ENCODE measurements at regions not wholly inside any gene's neighbourhood (a gene's known extent, or its start where the extent isn't known, plus 50 kb on each side); places are given as distances from the start of the nearest gene placed in this dataset.

DNA sequence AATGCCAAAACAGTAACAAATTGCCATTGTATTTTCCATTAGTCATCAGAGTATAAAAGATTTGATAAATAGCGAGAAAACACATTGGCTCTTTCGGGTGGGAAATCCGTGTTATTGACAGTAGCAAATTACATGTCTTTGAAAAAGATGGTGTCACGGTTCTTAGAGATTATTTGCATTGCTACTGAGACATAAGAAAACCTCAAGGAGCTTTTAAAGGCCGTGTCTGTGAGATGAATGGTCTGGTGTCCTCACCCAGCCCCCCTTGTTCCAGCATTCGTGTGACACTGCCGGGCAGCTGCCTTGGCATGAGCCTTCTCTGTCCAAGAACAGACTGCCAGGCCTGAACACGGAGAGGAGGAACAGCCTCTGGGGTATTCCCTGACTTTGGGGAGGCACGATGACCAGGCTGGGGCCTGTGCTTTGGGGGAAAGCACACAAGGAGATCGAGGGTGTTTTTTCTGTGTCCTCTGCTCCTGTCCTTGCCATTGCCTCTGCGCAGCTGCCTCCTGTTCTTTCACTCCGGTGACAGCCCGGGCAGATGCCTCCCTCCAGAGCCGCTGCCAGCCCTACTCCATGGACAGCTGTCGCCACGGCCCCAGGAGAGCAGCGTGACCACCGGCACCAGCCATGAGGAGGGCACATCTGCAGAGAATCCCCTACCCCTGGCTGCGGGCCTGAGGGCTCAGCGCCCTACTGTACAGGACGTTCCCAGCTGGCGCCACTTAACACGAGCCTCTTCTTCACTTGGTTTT lies 167.7 kb upstream of the CDYL start:
- peak overlapping the region; percentile 69 for H2AK5ac ChIP-seq (ENCODE audit: low read length)
- no CpG with 5 or more reads among the region's 23 CpGs for WGBS (ENCODE audit: extremely low coverage, insufficient coverage, insufficient read length)
- no peak overlapping the region for H3K4me2 ChIP-seq (ENCODE audit: low read length)

DNA sequence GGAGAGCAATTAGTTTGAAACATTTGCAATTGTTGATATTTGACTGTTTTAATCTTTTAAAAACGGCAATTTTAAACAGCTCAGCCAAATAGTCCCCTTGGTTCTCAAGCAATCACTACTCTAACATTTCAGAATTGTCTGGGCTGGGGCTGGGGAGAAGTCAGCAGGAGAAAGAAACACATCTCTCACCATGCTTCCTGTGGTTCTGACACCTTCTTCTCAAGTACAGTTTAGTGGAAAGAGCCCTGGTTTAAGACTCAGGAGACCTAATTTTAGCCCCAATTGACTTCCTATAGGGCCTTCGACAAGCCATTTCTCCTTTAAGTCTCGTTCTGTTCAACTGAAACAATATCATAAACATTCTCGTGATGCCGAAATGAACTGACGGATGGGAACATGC lies 168.4 kb upstream of the CDYL start:
- no peak overlapping the region for H4K12ac ChIP-seq (ENCODE audit: low read depth, low read length)
- H2BK120ac ChIP-seq (ENCODE audit: insufficient read depth, low read length, poor library complexity) = peak overlapping the region; percentile 48
- no peak overlapping the region for H3K4ac ChIP-seq (ENCODE audit: low read depth, low read length)
- no peak overlapping the region for H3K4me3 ChIP-seq (ENCODE audit: low read depth, low read length)
- peaks cover 15% of the 10 kb centered on the region for H3K79me1 ChIP-seq (ENCODE audit: low read length)
- H3K9ac ChIP-seq (ENCODE audit: low read length) = no peak overlapping the region
- H4K8ac ChIP-seq (ENCODE audit: low read depth, low read length) = no peak overlapping the region
- no peak overlapping the region for H3K14ac ChIP-seq (ENCODE audit: low read length)
- H3K4me2 ChIP-seq (ENCODE audit: low read length) = no peak overlapping the region
- H2BK12ac ChIP-seq (ENCODE audit: low read length) = no peak overlapping the region
- H3K27me3 ChIP-seq (ENCODE audit: insufficient read depth, low read length) = no peaks in the 10 kb centered on the region
- no CpG with 5 or more reads among the region's 6 CpGs for WGBS (ENCODE audit: extremely low coverage, insufficient coverage, insufficient read length)
- no peak overlapping the region for H3K27ac ChIP-seq (ENCODE audit: low read depth, low read length)
- no peak overlapping the region for H2BK5ac ChIP-seq (ENCODE audit: low read depth, low read length, poor library complexity)
- no peak overlapping the region for H2AFZ ChIP-seq (ENCODE audit: insufficient read depth, low read length, poor library complexity)
- H3K4me1 ChIP-seq (ENCODE audit: control insufficient read depth in 1 of 2, insufficient read depth in 2 of 2, low read length in 2 of 2) = peaks cover 18 to 21% of the 10 kb centered on the region in 2 experiments
- peak overlapping the region; percentile 47 for H4K91ac ChIP-seq (ENCODE audit: low read depth, low read length)
- DNase-seq = no peak
- no peak overlapping the region for H3K18ac ChIP-seq (ENCODE audit: low read length)
- no peaks in the 10 kb centered on the region for H3K9me3 ChIP-seq (ENCODE audit: insufficient read depth, low read depth, low read length)
- H3K36me3 ChIP-seq (ENCODE audit: control insufficient read depth in 1 of 2, insufficient read depth in 2 of 2, low read length in 2 of 2) = no peaks in the 10 kb centered on the region
- no peaks in the 10 kb centered on the region for H3K79me2 ChIP-seq (ENCODE audit: control insufficient read depth, insufficient read depth, low read length, poor library complexity)
- H3K23ac ChIP-seq (ENCODE audit: low read length) = no peak overlapping the region
- no peak overlapping the region for H2AK5ac ChIP-seq (ENCODE audit: low read length)

More for the DNA sequence above, 167.7 kb upstream of the CDYL start:
- H3K9ac ChIP-seq (ENCODE audit: low read length) = no peak overlapping the region
- H4K12ac ChIP-seq (ENCODE audit: low read depth, low read length) = no peak overlapping the region
- peak overlapping the region; percentile 21 for H4K91ac ChIP-seq (ENCODE audit: low read depth, low read length)
- no peaks in the 10 kb centered on the region for H3K27me3 ChIP-seq (ENCODE audit: insufficient read depth, low read length)
- H3K4me3 ChIP-seq (ENCODE audit: low read depth, low read length) = no peak overlapping the region
- DNase-seq = no peak
- H2AFZ ChIP-seq (ENCODE audit: insufficient read depth, low read length, poor library complexity) = no peak overlapping the region
- H3K4ac ChIP-seq (ENCODE audit: low read depth, low read length) = no peak overlapping the region
- no peaks in the 10 kb centered on the region for H3K36me3 ChIP-seq (ENCODE audit: control insufficient read depth in 1 of 2, insufficient read depth in 2 of 2, low read length in 2 of 2)
- H2BK5ac ChIP-seq (ENCODE audit: low read depth, low read length, poor library complexity) = no peak overlapping the region
- H4K8ac ChIP-seq (ENCODE audit: low read depth, low read length) = no peak overlapping the region
- no peaks in the 10 kb centered on the region for H3K79me2 ChIP-seq (ENCODE audit: control insufficient read depth, insufficient read depth, low read length, poor library complexity)
- H3K27ac ChIP-seq (ENCODE audit: low read depth, low read length) = no peak overlapping the region
- H3K79me1 ChIP-seq (ENCODE audit: low read length) = peaks cover 12% of the 10 kb centered on the region
- H3K23ac ChIP-seq (ENCODE audit: low read length) = no peak overlapping the region
- peak overlapping the region; percentile 43 for H2BK120ac ChIP-seq (ENCODE audit: insufficient read depth, low read length, poor library complexity)
- H2BK12ac ChIP-seq (ENCODE audit: low read length) = peak overlapping the region; percentile 90
- peak overlapping the region; percentile 64 for H3K14ac ChIP-seq (ENCODE audit: low read length)
- peaks cover 15 to 19% of the 10 kb centered on the region in 2 experiments for H3K4me1 ChIP-seq (ENCODE audit: control insufficient read depth in 1 of 2, insufficient read depth in 2 of 2, low read length in 2 of 2)
- H3K9me3 ChIP-seq (ENCODE audit: insufficient read depth, low read depth, low read length) = no peaks in the 10 kb centered on the region
- H3K18ac ChIP-seq (ENCODE audit: low read length) = peak overlapping the region; percentile 25

DNA sequence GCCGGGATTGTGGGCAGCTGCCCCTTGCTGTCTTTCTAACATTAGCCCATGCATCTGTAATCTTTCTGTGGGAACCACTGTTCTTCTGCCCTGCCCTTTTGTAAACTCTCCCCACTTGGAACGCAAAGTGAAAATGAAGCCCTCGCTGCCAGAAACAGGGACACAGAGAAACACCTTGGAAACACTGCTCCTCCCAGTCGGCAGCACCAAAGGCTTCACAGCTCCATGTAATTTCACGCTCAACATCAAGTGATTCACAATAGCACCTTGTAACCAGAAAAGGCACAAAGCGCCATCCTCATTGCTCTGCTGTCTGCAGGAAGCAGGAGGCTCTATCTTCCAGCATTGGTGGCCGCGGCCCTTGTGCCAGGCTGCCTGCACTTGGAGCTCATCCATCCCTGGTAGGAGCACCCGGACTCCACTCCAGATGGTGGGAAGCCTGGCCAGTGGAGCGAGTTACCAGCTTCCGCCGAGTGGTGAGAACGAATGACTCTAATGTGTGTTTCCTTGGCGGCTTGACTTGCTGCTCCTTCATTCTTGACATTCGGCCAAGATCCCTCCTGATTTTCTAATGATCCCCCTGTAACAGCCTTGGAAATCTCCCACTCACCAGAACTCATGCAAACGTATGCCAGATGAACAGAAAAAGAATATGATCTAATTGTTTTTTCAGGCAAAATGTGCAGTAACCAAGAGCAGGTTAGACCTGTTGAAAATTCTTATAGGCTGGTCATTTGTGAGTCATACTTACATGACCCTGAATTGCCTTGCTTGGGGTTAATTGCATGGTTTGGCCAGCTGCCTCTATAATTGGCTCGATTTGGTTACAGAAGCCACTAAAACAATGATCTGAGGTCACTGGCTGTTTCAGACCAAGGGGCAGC lies 169.1 kb upstream of the CDYL start:
- Histone ChIP-seq H3K23ac (ENCODE audit: low read length) (no peak overlapping the region), H3K4me1 (ENCODE audit: control insufficient read depth in 1 of 2, insufficient read depth in 2 of 2, low read length in 2 of 2) (peaks cover 18 to 23% of the 10 kb centered on the region in 2 experiments)
- peak; percentile 77 to 91 for DNase-seq

DNA sequence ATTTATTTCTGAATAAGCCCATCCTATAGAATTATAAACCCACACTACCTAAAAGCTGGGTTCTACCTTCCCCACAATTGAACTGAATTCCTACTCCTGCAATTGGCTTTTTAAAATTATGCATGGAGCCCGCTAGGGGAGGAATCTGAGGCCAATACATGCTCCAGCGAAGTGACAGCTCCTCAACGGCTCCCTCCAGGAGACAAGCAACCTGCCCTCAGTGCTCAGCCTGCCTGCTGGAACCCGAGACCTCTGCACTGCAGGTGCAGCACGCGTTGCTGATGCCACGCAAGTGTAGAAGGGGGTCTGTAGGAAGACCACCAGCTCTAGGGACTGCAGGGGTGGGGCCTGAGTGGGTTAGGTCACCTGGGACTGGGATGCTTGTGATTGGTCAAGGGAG lies 170.2 kb upstream of the CDYL start:
- peaks cover 18% of the 10 kb centered on the region for H3K79me1 ChIP-seq (ENCODE audit: low read length)
- no peaks in the 10 kb centered on the region for H3K79me2 ChIP-seq (ENCODE audit: control insufficient read depth, insufficient read depth, low read length, poor library complexity)
- no peak overlapping the region for H3K4me2 ChIP-seq (ENCODE audit: low read length)
- no peaks in the 10 kb centered on the region for H3K27me3 ChIP-seq (ENCODE audit: insufficient read depth, low read length)
- no peak overlapping the region for H3K23ac ChIP-seq (ENCODE audit: low read length)
- no peak overlapping the region for H3K4me3 ChIP-seq (ENCODE audit: low read depth, low read length)
- no peak overlapping the region for H2AK5ac ChIP-seq (ENCODE audit: low read length)
- H2BK5ac ChIP-seq (ENCODE audit: low read depth, low read length, poor library complexity) = no peak overlapping the region
- H3K4ac ChIP-seq (ENCODE audit: low read depth, low read length) = no peak overlapping the region
- H3K4me1 ChIP-seq (ENCODE audit: control insufficient read depth in 1 of 2, insufficient read depth in 2 of 2, low read length in 2 of 2) = peaks cover 18 to 24% of the 10 kb centered on the region in 2 experiments
- H4K12ac ChIP-seq (ENCODE audit: low read depth, low read length) = no peak overlapping the region
- H3K36me3 ChIP-seq (ENCODE audit: control insufficient read depth in 1 of 2, insufficient read depth in 2 of 2, low read length in 2 of 2) = no peaks in the 10 kb centered on the region
- no peak overlapping the region for H3K27ac ChIP-seq (ENCODE audit: low read depth, low read length)
- H4K91ac ChIP-seq (ENCODE audit: low read depth, low read length) = peak overlapping the region; percentile 50
- H2BK120ac ChIP-seq (ENCODE audit: insufficient read depth, low read length, poor library complexity) = peak overlapping the region; percentile 35
- H3K9ac ChIP-seq (ENCODE audit: low read length) = no peak overlapping the region
- H3K9me3 ChIP-seq (ENCODE audit: insufficient read depth, low read depth, low read length) = no peaks in the 10 kb centered on the region
- no CpG with 5 or more reads among the region's 7 CpGs for WGBS (ENCODE audit: extremely low coverage, insufficient coverage, insufficient read length)
- no peak overlapping the region for H3K14ac ChIP-seq (ENCODE audit: low read length)
- no peak overlapping the region for H3K18ac ChIP-seq (ENCODE audit: low read length)
- no peak for DNase-seq
- H2AFZ ChIP-seq (ENCODE audit: insufficient read depth, low read length, poor library complexity) = no peak overlapping the region
- H2BK12ac ChIP-seq (ENCODE audit: low read length) = peak overlapping the region; percentile 29
- no peak overlapping the region for H4K8ac ChIP-seq (ENCODE audit: low read depth, low read length)

More for the DNA sequence above, 169.1 kb upstream of the CDYL start:
- peak overlapping the region; percentile 11 for H2BK12ac ChIP-seq (ENCODE audit: low read length)
- H3K18ac ChIP-seq (ENCODE audit: low read length) = peak overlapping the region; percentile 13
- WGBS (ENCODE audit: extremely low coverage, insufficient coverage, insufficient read length) = no CpG with 5 or more reads among the region's 17 CpGs
- no peak overlapping the region for H3K4me3 ChIP-seq (ENCODE audit: low read depth, low read length)
- no peak overlapping the region for H2AFZ ChIP-seq (ENCODE audit: insufficient read depth, low read length, poor library complexity)
- H2BK120ac ChIP-seq (ENCODE audit: insufficient read depth, low read length, poor library complexity) = peak overlapping the region; percentile 28
- peak overlapping the region; percentile 10 for H3K14ac ChIP-seq (ENCODE audit: low read length)
- H3K9ac ChIP-seq (ENCODE audit: low read length) = no peak overlapping the region
- H3K27me3 ChIP-seq (ENCODE audit: insufficient read depth, low read length) = no peaks in the 10 kb centered on the region
- H4K12ac ChIP-seq (ENCODE audit: low read depth, low read length) = no peak overlapping the region
- no peak overlapping the region for H3K4me2 ChIP-seq (ENCODE audit: low read length)
- H3K9me3 ChIP-seq (ENCODE audit: insufficient read depth, low read depth, low read length) = no peaks in the 10 kb centered on the region
- no peak overlapping the region for H3K27ac ChIP-seq (ENCODE audit: low read depth, low read length)
- H4K91ac ChIP-seq (ENCODE audit: low read depth, low read length) = peak overlapping the region; percentile 64
- H3K4ac ChIP-seq (ENCODE audit: low read depth, low read length) = peak overlapping the region; percentile 16
- peak overlapping the region; percentile 8 for H2BK5ac ChIP-seq (ENCODE audit: low read depth, low read length, poor library complexity)
- peak overlapping the region; percentile 22 for H2AK5ac ChIP-seq (ENCODE audit: low read length)
- peak overlapping the region; percentile 1 for H4K8ac ChIP-seq (ENCODE audit: low read depth, low read length)
- peaks cover 17% of the 10 kb centered on the region for H3K79me1 ChIP-seq (ENCODE audit: low read length)
- no peaks in the 10 kb centered on the region for H3K36me3 ChIP-seq (ENCODE audit: control insufficient read depth in 1 of 2, insufficient read depth in 2 of 2, low read length in 2 of 2)
- H3K79me2 ChIP-seq (ENCODE audit: control insufficient read depth, insufficient read depth, low read length, poor library complexity) = no peaks in the 10 kb centered on the region
